ENCODE measurements at regions not wholly inside any gene's neighbourhood (a gene's known extent, or its start where the extent isn't known, plus 50 kb on each side); places are given as distances from the start of the nearest gene placed in this dataset.

DNA sequence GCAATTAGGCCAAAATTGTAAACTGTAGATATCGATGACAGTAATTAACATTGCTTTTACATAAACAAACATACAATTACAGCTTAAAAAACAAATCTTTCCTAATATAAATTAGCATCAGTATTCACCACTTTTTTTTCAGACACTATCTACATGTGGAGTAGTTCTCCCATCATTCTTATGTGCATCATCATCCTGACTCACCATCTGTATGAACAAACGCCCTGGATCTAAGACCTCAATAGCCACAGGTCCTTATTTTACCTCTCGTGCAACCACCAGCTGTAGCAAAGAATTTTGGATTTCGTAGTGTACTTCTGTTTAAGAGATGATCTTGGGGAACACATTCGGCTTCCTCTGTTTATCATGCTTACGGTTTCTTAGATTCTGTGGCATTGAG, 551.9 kb upstream of the KIRREL3 start:
- H3K27me3 ChIP-seq: no peaks in the 10 kb centered on the region
- H3K9me3 ChIP-seq: no peaks in the 10 kb centered on the region
- H3K4me3 ChIP-seq: no peak overlapping the region
- TF ChIP-seq, protein P1, sequence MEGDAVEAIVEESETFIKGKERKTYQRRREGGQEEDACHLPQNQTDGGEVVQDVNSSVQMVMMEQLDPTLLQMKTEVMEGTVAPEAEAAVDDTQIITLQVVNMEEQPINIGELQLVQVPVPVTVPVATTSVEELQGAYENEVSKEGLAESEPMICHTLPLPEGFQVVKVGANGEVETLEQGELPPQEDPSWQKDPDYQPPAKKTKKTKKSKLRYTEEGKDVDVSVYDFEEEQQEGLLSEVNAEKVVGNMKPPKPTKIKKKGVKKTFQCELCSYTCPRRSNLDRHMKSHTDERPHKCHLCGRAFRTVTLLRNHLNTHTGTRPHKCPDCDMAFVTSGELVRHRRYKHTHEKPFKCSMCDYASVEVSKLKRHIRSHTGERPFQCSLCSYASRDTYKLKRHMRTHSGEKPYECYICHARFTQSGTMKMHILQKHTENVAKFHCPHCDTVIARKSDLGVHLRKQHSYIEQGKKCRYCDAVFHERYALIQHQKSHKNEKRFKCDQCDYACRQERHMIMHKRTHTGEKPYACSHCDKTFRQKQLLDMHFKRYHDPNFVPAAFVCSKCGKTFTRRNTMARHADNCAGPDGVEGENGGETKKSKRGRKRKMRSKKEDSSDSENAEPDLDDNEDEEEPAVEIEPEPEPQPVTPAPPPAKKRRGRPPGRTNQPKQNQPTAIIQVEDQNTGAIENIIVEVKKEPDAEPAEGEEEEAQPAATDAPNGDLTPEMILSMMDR (IDR thresholded peaks at IDR 0.05): no peak
- no peaks in the 10 kb centered on the region for H3K36me3 ChIP-seq
- no peaks in the 10 kb centered on the region for H3K4me1 ChIP-seq
- intact Hi-C loops (cut with DNase I): no loop called here
- DNase-seq (ENCODE audit: low spot score in 2 of 2): no peak
- no peak overlapping the region for H3K27ac ChIP-seq

- Histone ChIP-seq H3K27ac (no peak overlapping the region), H3K4me1 (no peaks in the 10 kb centered on the region), H3K9me3 (no peaks in the 10 kb centered on the region), H3K27me3 (no peaks in the 10 kb centered on the region), H3K36me3 (no peaks in the 10 kb centered on the region), H3K4me3 (no peak overlapping the region)
- intact Hi-C loops (cut with DNase I): no loop called here
- no peak for DNase-seq (ENCODE audit: low spot score in 2 of 2)
- TF ChIP-seq, protein P1 (IDR thresholded peaks at IDR 0.05): no peak
Measured at GRCh38 chr11:127531167-127531566, 530.6 kb upstream of the KIRREL3 start.

DNA sequence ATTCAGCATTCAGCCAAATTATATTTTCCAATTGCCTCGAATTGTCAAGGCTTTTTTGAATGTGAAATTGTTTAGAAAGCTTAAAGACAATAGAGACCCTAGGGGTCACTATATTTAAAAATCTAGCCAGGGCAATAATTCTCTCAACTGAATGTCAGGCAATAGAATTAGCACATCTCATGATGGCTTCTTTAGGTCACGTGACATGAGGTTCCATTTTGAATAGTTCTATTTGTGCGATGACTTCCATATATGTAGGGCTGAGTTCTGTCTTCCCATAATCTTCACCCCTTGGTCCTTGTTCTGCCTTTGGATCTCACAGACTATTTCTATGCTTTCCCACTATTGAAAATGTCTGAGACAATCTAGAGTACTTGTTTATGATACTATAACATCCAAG, 527.7 kb upstream of the KIRREL3 start:
- TF ChIP-seq, protein P1 (IDR thresholded peaks at IDR 0.05): no peak
- Histone ChIP-seq H3K27me3 (no peaks in the 10 kb centered on the region), H3K4me3 (no peak overlapping the region), H3K36me3 (no peaks in the 10 kb centered on the region), H3K4me1 (no peaks in the 10 kb centered on the region), H3K27ac (no peak overlapping the region), H3K9me3 (no peaks in the 10 kb centered on the region)
- DNase-seq (ENCODE audit: low spot score in 2 of 2): no peak
- intact Hi-C loops (cut with DNase I): no loop called here

DNA sequence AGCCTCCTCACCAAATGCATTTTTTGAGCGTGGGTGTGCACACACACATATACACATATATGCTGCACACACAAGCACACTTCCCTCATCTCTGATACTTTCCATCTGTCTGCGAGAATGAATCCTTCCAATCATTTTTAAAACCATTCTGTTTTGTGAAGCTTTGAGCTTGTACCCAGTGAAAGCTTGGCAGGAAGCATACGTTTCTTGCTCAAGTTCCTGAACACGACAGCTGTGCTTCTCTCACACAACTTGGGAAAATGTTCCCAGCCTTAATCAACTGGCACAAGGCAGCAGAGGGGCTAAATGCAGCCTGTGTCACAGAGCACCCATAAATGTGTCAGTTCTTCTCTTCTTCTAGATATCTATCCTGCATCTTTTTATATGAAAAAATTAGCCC, 524.0 kb upstream of the KIRREL3 start:
- Histone ChIP-seq H3K36me3 (no peaks in the 10 kb centered on the region), H3K9me3 (no peaks in the 10 kb centered on the region), H3K27ac (no peak overlapping the region), H3K4me3 (no peak overlapping the region), H3K27me3 (no peaks in the 10 kb centered on the region), H3K4me1 (no peaks in the 10 kb centered on the region)
- no peak for DNase-seq (ENCODE audit: low spot score in 2 of 2)
- intact Hi-C loops (cut with DNase I): no loop called here
- TF ChIP-seq, protein P1 (IDR thresholded peaks at IDR 0.05): no peak

DNA sequence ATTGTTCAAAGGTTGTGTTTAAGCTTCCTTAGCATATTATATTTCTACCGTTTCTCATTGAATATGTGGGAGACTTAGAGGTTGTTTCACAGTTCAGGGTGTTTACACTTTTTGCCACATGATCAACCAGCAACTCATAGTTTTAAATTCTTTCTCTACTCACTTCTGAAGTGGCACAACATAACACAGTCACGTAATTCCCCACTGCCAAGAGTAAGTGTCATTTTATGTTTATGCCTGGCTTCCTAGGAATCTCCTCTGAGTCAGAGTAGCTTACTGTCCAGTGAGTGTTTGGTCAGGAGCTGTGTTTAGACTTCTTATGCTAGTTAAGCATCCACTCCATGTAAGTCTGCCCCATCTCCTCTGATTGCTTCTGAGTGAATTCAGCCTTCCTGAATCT, 520.8 kb upstream of the KIRREL3 start:
- TF ChIP-seq, protein P1 (IDR thresholded peaks at IDR 0.05): no peak
- H3K27ac ChIP-seq: no peak overlapping the region
- no peak for DNase-seq (ENCODE audit: low spot score in 2 of 2)
- no peak overlapping the region for H3K4me3 ChIP-seq
- H3K4me1 ChIP-seq: no peaks in the 10 kb centered on the region
- intact Hi-C loops (cut with DNase I): no loop called here
- H3K27me3 ChIP-seq: no peaks in the 10 kb centered on the region
- H3K9me3 ChIP-seq: no peaks in the 10 kb centered on the region
- H3K36me3 ChIP-seq: no peaks in the 10 kb centered on the region

DNA sequence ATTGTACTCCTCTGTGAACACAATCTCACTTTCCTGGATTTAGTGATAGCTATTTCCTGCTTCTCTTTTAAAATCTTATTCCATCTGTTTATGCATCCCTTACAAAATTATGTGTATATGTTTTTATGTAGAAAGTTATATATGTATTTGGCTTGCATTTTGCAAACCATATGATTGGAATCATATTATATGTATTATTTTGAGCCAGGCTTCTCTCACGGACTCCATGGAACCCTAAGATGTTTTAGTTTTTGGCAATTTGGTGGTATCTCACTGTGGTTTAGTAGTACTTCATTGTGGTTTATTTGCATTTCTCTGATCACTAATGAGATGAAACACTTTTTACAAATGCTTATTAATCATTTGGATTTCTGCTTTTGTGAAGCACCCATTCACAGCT, 507.3 kb upstream of the KIRREL3 start:
- Histone ChIP-seq H3K36me3 (no peaks in the 10 kb centered on the region), H3K4me3 (no peak overlapping the region), H3K27me3 (no peaks in the 10 kb centered on the region), H3K4me1 (no peaks in the 10 kb centered on the region), H3K9me3 (no peaks in the 10 kb centered on the region), H3K27ac (no peak overlapping the region)
- intact Hi-C loops (cut with DNase I): no loop called here
- TF ChIP-seq, protein P1 (IDR thresholded peaks at IDR 0.05): no peak
- no peak for DNase-seq (ENCODE audit: low spot score in 2 of 2)
